NCI-H146 (cell line): ENCODE measurements at regions not wholly inside any gene's neighbourhood (a gene's known extent, or its start where the extent isn't known, plus 50 kb on each side); places are given as distances from the start of the nearest gene placed in this dataset.

Experiments used
- DNase-seq: peaks from one replicate; lab custom pipeline; 2025; lab: John Stamatoyannopoulos, UW

- no peak for DNase-seq
Observed at GRCh38 chr5:166373817-166374216, 1917.6 kb upstream of the WWC1 start.

- DNase-seq: no peak
Observed at GRCh38 chr5:166377756-166378155, 1913.7 kb upstream of the WWC1 start.

- DNase-seq: no peak
Observed at GRCh38 chr5:166379517-166379916, 1911.9 kb upstream of the WWC1 start.

DNA sequence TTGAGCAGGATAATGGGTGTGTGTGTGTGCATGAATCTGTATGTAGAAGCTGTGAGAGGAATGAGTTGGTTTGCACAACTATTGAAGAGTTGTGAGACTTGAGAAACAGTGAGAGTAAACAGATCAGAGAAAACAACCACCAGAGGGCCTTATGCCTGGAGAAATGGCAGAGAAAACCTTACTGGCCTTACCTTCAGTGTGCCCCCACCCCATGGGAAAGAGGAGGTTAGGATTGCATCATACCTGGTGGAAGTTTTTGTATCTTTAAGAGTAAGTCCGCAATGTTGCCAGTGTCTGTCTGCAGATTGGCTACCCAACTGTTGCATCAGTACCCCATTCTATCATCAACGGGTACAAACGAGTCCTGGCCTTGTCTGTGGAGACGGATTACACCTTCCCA lies 1909.4 kb upstream of the WWC1 start:
- no peak for DNase-seq

DNA sequence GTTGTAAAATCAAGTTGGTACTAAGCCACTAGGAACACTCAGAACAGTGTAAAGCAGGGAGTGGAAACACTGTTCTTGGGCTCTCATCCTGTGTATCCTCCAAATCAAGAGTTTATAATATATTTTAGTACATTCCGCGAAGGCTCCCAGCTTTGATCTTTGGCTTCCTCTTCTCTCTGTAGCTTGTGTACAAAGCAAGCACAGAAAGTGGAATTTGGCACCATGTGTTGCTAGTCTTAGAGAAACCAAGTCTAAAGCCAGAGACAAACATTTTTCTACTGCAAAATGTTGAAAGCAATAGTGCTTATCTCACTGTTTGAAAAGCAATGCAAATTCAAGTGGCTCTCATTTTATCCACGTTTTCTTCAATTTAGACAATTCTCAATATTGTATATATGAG lies 1893.3 kb upstream of the WWC1 start:
- no peak for DNase-seq

DNA sequence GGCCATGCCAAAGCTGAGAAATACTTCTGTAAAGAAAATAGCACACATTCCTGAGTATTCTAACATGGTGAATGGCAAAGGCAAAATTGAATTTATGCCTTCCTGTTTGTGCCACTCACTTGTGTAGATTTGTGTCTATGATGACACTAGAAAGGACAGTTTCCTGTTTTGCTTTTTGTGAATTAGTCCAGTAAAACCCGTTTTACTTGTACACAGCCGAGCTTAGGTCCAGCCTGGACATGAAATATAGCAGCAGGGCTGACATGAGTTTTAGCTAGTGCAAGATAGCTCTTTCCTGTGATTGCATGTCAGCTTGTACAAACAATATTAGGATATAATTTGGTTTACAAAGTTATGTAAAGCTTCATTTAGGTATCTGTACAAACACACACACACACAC lies 1891.7 kb upstream of the WWC1 start:
- no peak for DNase-seq

- DNase-seq: no peak
Observed at GRCh38 chr5:166401391-166401790, 1890.1 kb upstream of the WWC1 start.

- DNase-seq: no peak
Observed at GRCh38 chr5:166412191-166412590, 1879.3 kb upstream of the WWC1 start.

- DNase-seq: no peak
Observed at GRCh38 chr5:166427211-166427610, 1864.2 kb upstream of the WWC1 start.

- DNase-seq: no peak
Observed at GRCh38 chr5:166428264-166428803, 1863.1 kb upstream of the WWC1 start.

DNA sequence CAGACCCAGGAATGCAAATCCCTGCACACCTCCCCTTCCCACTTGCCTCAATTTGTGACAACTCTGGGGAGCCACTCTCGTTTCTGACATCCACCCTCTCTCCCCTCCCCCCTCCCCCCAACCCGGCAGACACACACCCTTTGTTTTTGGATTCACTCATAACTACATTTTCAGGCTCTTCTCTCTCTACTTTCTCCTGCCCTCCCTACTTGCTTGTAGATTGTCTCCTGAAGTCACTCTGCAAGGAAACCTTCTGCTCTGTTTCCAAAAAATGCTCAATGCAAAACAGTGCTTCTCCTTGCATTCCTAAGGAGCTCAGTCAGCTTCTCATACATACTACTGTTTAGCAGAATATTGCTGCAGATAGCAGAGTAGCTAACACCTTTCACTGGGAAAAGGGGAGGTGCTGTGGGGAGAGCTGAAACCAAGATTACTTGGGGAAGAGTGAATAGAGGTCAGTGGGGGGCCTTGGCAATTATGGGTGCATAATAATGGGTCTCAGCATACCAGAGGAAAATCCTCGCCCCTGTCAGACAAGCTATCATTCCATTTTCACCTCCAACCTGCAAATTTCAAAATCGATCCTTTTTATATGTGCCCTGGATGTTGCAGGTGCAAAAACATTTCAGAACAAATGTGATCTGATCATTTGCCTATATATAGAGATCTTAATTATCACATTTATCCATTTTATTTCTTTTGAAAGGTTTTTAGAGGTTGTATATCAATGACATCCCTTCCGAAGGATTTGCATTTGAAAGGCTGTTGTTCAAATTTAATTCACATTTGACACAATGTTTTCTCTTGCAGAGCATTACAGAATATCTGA lies 1860.7 kb upstream of the WWC1 start:
- no peak for DNase-seq

DNA sequence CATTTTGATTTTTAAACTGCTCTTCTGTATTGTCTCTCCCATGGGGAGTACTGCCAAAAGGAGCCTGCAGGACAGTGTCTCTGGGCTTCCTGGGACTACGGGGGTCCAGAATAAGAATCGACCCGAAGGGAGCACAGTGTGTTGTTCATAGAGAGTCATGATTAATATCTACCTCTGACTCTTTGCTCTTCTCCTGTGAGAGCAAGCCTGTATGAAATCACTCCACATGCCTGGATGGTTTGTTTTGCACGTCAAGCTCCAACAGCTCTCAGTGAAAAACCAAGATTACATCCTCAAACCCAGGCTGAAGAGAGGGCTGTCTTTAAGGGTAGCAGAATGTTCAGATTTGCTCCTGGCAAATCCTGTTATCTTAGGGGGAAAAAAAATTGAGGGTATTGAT lies 1860.0 kb upstream of the WWC1 start:
- DNase-seq: no peak

GRCh38 chr5:166433679-166434078 lies 1857.8 kb upstream of the WWC1 start:
- DNase-seq: no peak

GRCh38 chr5:166436872-166437271 lies 1854.6 kb upstream of the WWC1 start:
- no peak for DNase-seq

DNA sequence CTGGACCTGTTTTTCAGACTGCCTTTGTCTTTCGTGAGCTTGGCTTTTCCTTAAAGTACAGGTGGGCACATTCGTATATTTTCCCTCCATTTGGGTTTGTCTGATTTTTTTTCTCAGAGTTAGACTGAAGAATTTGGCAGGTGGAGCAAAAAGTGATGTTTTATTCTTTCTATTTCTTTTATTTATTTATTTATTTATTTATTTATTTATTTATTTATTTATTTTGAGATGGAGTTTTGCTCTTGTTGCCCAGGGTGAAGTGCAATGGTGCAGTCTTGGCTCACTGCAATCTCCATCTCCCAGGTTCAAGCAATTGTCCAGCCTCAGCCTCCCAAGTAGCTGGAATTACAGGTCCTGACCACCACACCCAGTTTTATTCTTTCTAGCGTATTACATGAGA lies 1805.1 kb upstream of the WWC1 start:
- no peak for DNase-seq

- DNase-seq: no peak
Observed at GRCh38 chr5:166488560-166488959, 1802.9 kb upstream of the WWC1 start.

GRCh38 chr5:166493040-166493439 lies 1798.4 kb upstream of the WWC1 start:
- DNase-seq: no peak

- DNase-seq: no peak
Observed at GRCh38 chr5:166493612-166494011, 1797.8 kb upstream of the WWC1 start.

GRCh38 chr5:166497496-166498104 lies 1793.8 kb upstream of the WWC1 start:
- DNase-seq: no peak

- no peak for DNase-seq
Observed at GRCh38 chr5:166499447-166500240, 1791.8 kb upstream of the WWC1 start.

DNA sequence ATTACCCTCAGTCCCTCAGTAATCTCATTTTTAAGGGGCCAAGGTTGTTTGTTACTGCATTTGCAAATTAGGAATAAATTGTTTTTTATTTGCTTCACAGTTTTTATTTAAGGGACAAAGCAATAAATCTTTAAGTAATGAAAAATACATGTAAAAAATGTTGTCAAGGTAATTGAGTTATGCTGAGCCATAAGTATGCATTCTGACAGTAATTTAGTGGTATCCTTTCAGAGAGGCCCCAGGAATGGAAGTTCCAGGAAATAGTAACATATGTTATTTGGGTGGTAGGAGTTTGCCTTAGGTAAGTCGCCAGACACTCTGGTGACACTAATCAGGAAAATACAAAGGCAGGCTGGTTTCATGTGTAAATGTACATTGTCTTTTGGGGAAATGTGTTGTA lies 1787.9 kb upstream of the WWC1 start:
- no peak for DNase-seq

- no peak for DNase-seq
Observed at GRCh38 chr5:166505067-166505466, 1786.4 kb upstream of the WWC1 start.

GRCh38 chr5:166505544-166505943 lies 1785.9 kb upstream of the WWC1 start:
- no peak for DNase-seq
